HG02571 (cell line): ENCODE measurements at regions not wholly inside any gene's neighbourhood (a gene's known extent, or its start where the extent isn't known, plus 50 kb on each side); places are given as distances from the start of the nearest gene placed in this dataset.

Experiments
- ATAC-seq: cut with Tn5 transposase; IDR thresholded peaks from one replicate; pipeline ENCODE4 v1.9.1; 2021; ENCODE audit warnings: mild to moderate bottlenecking, moderate library complexity; ENCODE audit not compliant: unreplicated experiment

GRCh38 chr2:58959996-58960395, 718.9 kb upstream of the FANCL start:
- ATAC-seq, result no peak

GRCh38 chr2:58957188-58957840, 716.2 kb upstream of the FANCL start:
- no peak for ATAC-seq

GRCh38 chr2:58954880-58955385, 713.8 kb upstream of the FANCL start:
- no peak for ATAC-seq

- no peak for ATAC-seq
These were observed 710.6 kb upstream of the FANCL start for GRCh38 chr2:58951722-58952121.

DNA sequence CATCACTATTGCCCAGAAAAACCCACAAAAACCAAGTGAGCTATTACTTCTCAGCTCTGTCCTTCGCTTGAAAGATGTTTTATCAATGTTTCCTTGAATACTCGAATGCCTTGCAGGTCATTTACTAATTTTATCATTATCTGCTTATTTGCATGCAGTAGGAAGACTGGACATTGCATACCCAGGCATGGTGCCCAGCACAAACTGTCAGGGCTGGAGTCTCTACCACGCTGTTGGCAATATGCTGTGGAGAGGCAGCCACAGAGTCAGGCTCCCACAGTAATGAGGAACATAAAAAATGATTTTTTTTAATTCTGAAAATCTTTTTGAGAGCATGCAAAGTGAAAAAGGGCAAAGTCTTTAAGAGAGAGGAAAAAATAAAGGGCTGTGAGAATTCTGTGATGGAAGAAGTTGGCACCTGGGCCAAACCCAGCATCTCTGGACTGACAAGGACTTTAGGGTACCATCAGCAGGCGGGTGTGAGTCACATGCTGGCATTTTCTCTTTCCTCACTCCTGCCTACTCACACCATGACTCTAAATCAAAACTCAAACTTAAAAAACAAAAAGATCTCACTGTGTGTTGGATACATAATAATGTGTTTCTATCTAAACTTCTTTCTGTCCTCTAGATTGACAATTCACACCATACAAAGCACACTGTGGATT, 709.8 kb upstream of the FANCL start:
- ATAC-seq, result no peak

DNA sequence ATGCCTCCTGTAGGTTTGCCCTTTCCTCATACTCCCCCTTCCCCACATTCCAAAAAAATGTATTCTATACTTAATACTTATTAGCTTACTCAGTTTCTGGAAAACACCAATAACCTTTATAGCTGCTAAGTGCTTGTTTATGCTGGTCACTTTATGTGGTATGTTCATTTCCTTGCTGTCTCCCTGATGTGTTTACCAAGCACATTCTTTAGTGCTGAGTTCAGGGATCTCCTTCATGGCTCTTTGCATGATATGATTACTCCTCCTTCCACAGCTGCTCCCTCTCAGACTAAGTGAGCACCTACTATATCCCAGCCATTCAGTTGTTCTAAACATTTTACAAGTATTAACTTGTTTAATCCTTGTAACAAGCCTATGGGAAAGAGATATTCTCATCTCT, 698.3 kb upstream of the FANCL start:
- ATAC-seq, result no peak

DNA sequence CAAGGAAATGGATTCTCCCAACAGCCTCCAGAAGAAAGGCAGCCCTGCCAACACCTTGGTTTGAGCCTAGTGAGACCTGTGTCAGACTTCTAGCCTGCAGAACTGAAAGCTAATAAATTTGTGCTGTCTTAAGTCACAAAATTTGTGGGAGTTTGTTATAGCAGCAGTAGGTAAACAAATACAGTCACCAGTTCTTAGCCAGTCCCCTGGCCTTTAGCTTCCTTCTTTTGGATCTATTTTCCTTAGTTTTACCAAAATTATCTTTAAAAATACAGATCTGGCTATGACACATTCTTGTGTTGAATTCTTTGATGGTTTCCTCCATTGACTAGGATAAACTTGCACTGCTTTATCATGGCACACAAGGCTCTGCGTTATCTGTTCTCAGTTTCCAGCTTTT, 697.9 kb upstream of the FANCL start:
- ATAC-seq, result no peak

GRCh38 chr2:58932801-58933200, 691.7 kb upstream of the FANCL start:
- ATAC-seq, result no peak

DNA sequence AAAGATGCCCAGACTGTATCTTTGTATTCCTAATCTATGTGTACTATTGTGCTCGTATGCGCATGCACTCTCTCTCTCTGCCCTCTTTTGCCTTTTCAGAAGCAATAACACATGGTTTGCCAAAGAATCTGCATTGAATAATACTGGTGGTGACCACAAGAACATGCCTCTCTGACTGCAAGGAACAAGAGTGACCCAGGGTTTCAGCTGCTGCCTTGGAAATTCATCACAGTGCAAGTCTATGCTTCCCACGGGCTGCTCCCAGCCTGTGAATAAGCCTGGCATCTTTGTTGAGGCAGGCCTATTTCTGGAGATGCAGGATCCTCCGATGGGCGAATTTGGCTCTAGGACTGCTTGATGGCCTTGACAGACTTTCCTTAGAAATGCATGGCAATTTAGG, 689.4 kb upstream of the FANCL start:
- no peak for ATAC-seq

DNA sequence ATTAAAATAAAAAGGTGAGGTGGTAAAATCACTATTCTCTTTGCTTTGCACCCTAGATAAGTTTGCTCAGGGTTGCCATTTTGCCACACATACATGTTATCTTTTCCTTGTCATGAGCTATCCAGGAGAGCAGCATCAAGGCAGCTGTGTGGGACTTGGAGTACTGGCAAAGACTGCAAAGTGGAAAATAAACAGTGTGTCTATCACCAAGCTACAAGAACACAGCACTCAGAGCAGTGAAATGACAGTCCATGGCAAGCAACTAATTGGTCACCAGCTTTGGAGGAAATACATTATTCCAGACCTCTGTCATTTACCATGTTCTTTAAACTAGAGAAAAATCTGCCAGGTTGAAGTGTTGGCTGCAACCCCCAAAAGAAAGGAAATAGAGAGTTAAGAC, 687.8 kb upstream of the FANCL start:
- ATAC-seq, result no peak

DNA sequence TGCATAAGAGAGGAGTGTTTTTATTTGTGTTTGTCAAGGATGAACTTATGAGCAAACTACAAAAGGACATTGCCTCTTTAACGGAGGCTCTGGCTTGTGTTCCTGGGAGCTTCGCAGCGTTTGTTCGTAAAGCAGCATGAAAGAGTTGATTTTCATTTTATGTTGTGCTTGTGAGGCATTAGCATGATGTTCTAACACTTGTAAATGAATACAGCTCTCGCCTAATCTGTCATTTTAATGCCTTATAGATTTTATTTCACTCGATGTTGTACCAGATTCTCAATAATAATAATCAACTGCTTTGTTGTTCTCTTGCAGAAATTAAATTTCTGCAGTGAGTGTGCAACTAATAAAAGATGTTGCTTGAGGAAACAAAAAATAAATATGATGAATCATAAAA, 687.3 kb upstream of the FANCL start:
- no peak for ATAC-seq

DNA sequence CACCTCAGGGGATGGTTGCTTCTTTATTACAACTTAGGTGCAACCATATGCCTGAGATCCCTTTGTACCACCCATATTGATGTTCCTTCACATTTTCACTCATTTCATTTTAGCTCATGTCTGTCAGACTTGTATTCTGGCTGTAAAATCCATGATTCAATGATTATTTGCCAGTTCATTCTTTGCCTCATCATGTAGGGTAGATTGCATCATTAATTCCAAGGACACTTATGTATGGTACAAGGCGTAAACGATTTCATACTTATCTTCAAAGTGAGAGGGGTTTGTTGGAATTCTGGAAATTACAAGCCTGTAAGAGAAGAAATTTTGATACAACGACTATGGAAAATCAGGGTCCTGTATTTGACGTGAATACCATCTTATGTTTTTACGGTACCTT, 685.0 kb upstream of the FANCL start:
- no peak for ATAC-seq

DNA sequence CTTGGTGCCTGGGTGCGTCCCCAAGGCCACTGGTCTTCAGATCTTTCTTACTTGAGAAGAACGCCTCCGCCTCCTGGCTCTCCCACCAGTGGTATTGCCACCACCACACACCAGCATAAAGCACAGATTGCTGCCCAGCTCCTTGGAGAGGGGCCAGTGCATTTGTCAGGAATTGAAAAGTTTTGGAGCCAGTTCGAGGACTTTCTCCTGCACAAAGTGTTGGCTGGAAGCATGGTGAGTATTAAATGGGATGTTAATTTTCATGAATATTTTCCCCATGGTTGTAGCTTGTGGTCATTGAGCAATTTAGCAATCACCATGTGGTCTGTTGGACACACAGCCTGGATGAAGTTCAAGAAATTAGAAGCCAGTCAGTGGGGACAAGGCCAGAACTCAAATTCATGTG, 684.6 kb upstream of the FANCL start:
- no peak for ATAC-seq

DNA sequence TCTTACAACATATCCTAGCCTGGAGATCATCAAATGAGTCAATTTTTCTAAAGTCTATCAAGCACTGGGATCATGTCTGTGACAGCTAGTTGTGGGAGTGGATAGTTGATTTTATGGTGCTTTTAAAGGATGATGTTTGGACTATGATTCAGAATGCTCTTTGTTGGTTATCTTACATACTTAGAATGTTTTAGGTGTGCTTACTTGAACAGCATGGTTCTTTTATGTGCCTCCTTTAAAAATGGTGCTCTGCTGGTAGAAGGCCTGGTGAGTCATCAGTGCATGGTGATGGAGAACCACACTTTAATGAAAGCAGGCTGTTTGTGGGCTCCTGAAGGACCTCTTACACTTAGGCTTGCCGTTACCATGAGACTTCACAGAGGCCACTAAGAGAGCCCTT, 682.7 kb upstream of the FANCL start:
- no peak for ATAC-seq

DNA sequence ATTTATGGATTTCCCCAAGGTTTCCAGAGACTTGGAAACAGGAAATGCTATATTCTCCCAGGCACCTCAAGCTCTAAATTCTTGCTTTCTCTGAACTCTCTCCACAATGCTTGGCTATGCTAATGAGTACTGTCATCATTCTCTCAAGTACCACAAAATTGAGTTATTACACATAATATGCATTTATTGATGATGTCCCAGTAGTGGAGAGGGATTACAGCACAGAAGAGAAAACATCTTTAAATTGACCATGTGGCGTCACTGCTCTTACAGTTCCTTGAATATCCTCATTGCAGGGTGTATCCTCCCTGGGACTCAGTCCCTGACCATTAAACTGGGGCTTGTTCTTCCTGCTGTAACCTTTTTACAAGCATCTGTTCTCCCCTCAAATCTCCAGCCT, 681.1 kb upstream of the FANCL start:
- no peak for ATAC-seq

DNA sequence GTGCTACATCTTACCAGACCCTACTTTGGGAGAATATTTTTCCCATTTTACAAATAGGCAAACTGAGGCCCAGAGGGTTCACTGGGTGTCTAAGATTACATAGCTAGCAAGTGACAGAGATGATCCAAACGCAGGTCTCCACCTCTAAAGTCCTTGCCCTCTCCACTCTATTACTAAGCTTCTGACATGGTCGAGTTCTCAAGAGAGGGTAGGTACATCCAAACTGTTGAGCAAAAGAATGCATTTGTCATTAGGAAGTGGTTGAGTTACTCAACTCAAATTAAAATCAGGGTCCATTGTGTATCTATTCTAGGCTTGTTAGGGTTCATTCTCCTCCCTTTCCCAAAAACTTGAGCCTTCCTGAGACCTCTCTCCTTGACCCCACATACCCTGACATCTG, 680.6 kb upstream of the FANCL start:
- no peak for ATAC-seq

- ATAC-seq, result no peak
These were observed 678.9 kb upstream of the FANCL start for GRCh38 chr2:58920001-58920400.

DNA sequence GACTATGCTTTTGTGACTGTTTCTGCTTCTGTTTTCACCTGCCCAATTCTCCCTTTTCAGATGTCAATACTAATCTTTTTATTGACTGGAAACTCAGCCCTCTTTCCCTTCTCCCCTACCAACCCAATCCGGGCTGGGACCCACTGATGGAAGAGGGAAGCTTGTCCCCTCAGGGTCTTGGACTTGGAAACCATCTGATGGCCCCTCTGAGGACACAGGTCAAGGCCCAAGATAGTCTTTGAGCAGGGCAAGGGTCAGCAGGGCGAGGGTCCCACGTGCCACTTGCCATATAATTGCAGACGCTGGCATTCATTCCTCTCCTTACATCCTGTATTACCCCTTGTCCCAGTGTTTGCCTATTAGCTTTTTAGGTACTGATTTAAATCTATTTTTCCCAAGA, 678.2 kb upstream of the FANCL start:
- ATAC-seq, result no peak

DNA sequence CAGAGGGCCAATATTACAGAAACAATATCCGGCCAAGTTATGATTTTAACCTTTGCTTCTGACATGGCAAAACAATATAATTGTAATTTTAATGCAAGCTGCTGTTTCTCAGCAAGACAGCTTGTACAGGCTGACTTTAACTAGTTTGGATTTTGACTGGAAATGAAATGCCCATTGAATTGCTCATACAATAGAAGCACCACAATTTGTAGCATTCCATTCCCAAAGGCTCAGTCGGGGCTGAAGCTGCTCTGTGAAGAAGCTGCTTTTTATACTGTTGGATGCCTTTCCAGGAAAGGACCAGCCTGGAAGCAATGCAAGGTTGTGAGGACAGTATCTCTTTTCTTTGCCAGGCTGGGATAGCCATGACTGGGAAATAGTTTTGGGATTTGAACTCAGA, 677.0 kb upstream of the FANCL start:
- no peak for ATAC-seq

DNA sequence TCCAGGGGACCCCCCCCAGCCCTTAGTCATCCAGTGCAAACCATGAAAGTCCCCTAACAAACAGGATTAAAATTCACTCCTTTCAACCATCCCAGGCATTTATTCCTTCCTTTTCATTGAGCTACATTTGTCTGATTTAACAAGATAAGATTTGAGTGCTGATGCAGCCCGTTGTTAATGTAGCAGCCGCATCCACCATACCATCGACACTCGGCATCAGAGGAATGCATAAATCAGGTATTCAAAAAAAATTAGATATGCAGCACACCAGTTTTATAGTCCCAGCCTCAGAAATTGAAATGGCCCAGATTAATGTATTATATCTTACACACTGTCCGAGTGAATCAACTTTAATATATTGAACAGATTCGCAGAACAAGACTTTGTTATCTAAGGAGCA, 676.5 kb upstream of the FANCL start:
- ATAC-seq, result no peak

DNA sequence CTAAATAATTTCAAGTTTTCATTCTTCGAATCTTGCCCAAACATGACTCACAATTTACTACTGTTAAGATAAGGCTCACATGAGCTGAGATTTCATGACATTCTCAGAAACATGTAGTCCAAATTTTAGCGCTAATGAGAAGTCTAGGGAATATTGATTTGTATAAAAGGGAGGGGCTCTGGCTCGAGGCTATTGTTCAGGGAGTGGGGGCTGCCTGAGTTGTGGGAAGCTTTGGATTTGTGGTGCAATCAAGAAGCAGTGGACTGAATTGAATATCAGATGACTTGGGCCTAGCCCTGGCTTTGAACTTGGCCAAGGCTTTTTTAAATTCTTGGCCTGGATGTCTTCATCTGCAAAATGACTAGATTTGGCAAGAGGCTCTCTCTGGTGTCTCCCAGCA, 674.9 kb upstream of the FANCL start:
- no peak for ATAC-seq

- ATAC-seq, result no peak
These were observed 673.8 kb upstream of the FANCL start for GRCh38 chr2:58914733-58915505.
